IPS DF 19.7 (cell line): ENCODE measurements at regions not wholly inside any gene's neighbourhood (a gene's known extent, or its start where the extent isn't known, plus 50 kb on each side); places are given as distances from the start of the nearest gene placed in this dataset.
A peak's percentile ranks its signal among the peaks of the same experiment; 100 is the strongest.

Experiments used
- DNase-seq: peaks from one replicate; pipeline ENCODE4 v3.0.0-alpha.2; 2013; ENCODE audit warnings: low read depth, low spot score

- no peak for DNase-seq
Measured at GRCh38 chr7:11294218-11294617, 320.5 kb downstream of the PHF14 start.

- DNase-seq: no peak
Measured at GRCh38 chr7:11294965-11295364, 321.3 kb downstream of the PHF14 start.

GRCh38 chr7:11297126-11297625 lies 323.5 kb downstream of the PHF14 start:
- DNase-seq: no peak

- no peak for DNase-seq
Measured at GRCh38 chr7:11297764-11298163, 324.1 kb downstream of the PHF14 start.

GRCh38 chr7:11298220-11298619 lies 324.5 kb downstream of the PHF14 start:
- peak; percentile 9 for DNase-seq

GRCh38 chr7:11300241-11300640 lies 326.6 kb downstream of the PHF14 start:
- DNase-seq: no peak

GRCh38 chr7:11302121-11302520 lies 328.4 kb downstream of the PHF14 start:
- no peak for DNase-seq

GRCh38 chr7:11313801-11314200 lies 340.1 kb downstream of the PHF14 start:
- DNase-seq: no peak

- no peak for DNase-seq
Measured at GRCh38 chr7:11315666-11316258, 342.1 kb downstream of the PHF14 start.

- DNase-seq: no peak
Measured at GRCh38 chr7:11317766-11318165, 344.1 kb downstream of the PHF14 start.

- no peak for DNase-seq
Measured at GRCh38 chr7:11319491-11320274, 346.0 kb downstream of the PHF14 start.
